ENCODE measurements at regions not wholly inside any gene's neighbourhood (a gene's known extent, or its start where the extent isn't known, plus 50 kb on each side); places are given as distances from the start of the nearest gene placed in this dataset.

GRCh38 chr17:71846561-71847110 is 274.2 kb upstream of the SOX9 start:
- no peak for DNase-seq
- no peak for TF ChIP-seq CTCF (IDR thresholded peaks at IDR 0.05)
- no peak overlapping the region for H3K27ac ChIP-seq
- intact Hi-C loops (cut with DNase I; ENCODE audit: low total_unique reads), result no loop called here
- no peaks in the 10 kb centered on the region for H3K27me3 ChIP-seq
- H3K36me3 ChIP-seq, result no peaks in the 10 kb centered on the region
- H3K4me1 ChIP-seq, result no peaks in the 10 kb centered on the region
- H3K9me3 ChIP-seq, result peaks cover 0 to 7% (median 0%) of the 10 kb centered on the region in 3 donors
- no peak overlapping the region for H3K4me3 ChIP-seq

- no peak overlapping the region for H3K27ac ChIP-seq
- H3K36me3 ChIP-seq, result no peaks in the 10 kb centered on the region
- intact Hi-C loops (cut with DNase I; ENCODE audit: low total_unique reads), result no loop called here
- H3K4me3 ChIP-seq, result no peak overlapping the region
- no peak for TF ChIP-seq CTCF (IDR thresholded peaks at IDR 0.05)
- H3K27me3 ChIP-seq, result no peaks in the 10 kb centered on the region
- no peaks in the 10 kb centered on the region for H3K9me3 ChIP-seq
- no peaks in the 10 kb centered on the region for H3K4me1 ChIP-seq
- no peak for DNase-seq
These were observed 270.7 kb upstream of the SOX9 start for GRCh38 chr17:71849783-71850768.

- Histone ChIP-seq H3K27me3 (no peaks in the 10 kb centered on the region), H3K27ac (no peak overlapping the region), H3K4me1 (no peaks in the 10 kb centered on the region), H3K36me3 (no peaks in the 10 kb centered on the region), H3K4me3 (no peak overlapping the region), H3K9me3 (no peaks in the 10 kb centered on the region)
- no peak for TF ChIP-seq CTCF (IDR thresholded peaks at IDR 0.05)
- DNase-seq, result no peak
- intact Hi-C loops (cut with DNase I; ENCODE audit: low total_unique reads), result no loop called here
These were observed 270.0 kb upstream of the SOX9 start for GRCh38 chr17:71850812-71851211.

GRCh38 chr17:71855010-71855409 is 265.8 kb upstream of the SOX9 start:
- no peak for TF ChIP-seq CTCF (IDR thresholded peaks at IDR 0.05)
- no peaks in the 10 kb centered on the region for H3K27me3 ChIP-seq
- intact Hi-C loops (cut with DNase I; ENCODE audit: low total_unique reads), result no loop called here

GRCh38 chr17:71864755-71865154 is 256.1 kb upstream of the SOX9 start:
- no peak for TF ChIP-seq CTCF (IDR thresholded peaks at IDR 0.05)
- Histone ChIP-seq H3K4me1 (no peaks in the 10 kb centered on the region), H3K9me3 (no peaks in the 10 kb centered on the region), H3K27me3 (no peaks in the 10 kb centered on the region), H3K36me3 (no peaks in the 10 kb centered on the region), H3K4me3 (no peak overlapping the region), H3K27ac (no peak overlapping the region)
- intact Hi-C loops (cut with DNase I; ENCODE audit: low total_unique reads), result no loop called here
- no peak for DNase-seq

More at GRCh38 chr17:71855010-71855409, 265.8 kb upstream of the SOX9 start:
- no peak overlapping the region for H3K27ac ChIP-seq
- no peaks in the 10 kb centered on the region for H3K9me3 ChIP-seq
- H3K4me1 ChIP-seq, result no peaks in the 10 kb centered on the region
- H3K36me3 ChIP-seq, result no peaks in the 10 kb centered on the region
- no peak overlapping the region for H3K4me3 ChIP-seq
- no peak for DNase-seq

Measured in tibial artery (tissue), 4 donors.